ENCODE measurements at regions not wholly inside any gene's neighbourhood (a gene's known extent, or its start where the extent isn't known, plus 50 kb on each side); places are given as distances from the start of the nearest gene placed in this dataset.

GRCh38 chr10:130485236-130485957 lies 349.2 kb downstream of the GLRX3 start:
- no peak for DNase-seq (ENCODE audit: low spot score)
- FAIRE-seq: no peak

DNA sequence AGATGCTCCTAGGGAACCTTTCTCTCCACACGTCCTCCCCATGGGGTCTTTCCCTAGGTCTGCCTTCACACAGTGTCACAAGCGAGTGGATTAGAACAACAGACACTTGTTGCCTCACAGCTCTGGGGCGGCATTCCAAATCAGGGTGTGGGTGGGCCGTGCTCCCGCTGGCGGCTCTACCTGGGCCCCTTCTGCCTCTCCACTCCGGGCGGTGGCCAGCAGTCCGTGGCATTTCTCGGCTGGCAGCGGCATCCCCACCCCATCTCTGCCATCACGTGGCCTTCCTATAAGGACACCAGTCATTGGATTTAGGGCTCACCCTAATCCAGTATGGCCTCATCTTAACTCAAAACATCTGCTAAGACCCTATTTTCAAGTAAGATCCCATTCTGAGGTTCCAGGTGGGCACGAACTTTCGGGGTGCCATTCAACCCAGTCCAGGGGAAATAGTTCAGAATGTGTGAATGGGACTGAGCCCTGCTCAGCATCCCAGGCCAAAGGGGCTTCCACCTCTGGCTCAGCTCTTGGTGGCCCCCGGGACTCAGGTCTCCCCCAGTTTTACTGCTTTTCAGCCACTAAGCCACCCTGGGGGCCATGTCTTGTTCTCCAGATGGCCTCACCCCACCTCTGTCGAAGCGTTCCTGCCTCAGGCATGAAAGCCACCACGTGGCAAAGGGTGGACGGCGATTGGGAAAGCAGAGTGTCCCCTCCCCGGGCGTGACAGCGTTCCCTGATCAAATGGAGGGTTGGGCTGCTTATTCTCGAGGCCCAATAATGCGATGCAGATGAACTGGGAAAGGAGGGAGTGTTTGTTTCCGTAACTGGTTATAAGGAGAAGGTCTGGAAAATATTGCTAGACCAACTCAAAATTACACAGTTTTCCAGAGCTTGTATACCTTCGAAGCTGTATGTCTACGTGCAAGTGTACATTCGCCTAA lies 350.0 kb downstream of the GLRX3 start:
- no peak for DNase-seq (ENCODE audit: low spot score)
- FAIRE-seq: no peak

GRCh38 chr10:130486906-130487305 lies 350.7 kb downstream of the GLRX3 start:
- FAIRE-seq (no peak), DNase-seq (ENCODE audit: low spot score) (no peak)

DNA sequence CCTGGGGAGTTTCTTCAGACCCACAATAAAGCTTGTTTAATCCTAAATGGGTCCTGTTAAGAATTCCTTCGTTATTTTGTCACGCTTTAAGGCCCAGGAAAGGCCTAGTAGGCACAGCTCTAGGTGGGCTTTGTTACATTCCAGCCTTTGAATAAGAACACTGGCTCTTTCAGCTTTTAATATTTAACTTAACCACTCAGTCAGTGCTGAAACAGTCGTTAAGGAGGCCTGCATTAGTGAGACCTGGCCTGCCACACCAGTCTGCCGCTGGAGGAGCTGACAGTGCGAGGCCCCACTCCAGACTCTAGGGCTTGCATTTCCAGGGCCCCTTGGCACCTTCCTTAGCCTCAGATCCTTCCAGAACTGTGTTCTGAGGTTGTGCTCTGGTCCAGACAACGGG lies 351.4 kb downstream of the GLRX3 start:
- DNase-seq (ENCODE audit: low spot score) (no peak), FAIRE-seq (no peak)

DNA sequence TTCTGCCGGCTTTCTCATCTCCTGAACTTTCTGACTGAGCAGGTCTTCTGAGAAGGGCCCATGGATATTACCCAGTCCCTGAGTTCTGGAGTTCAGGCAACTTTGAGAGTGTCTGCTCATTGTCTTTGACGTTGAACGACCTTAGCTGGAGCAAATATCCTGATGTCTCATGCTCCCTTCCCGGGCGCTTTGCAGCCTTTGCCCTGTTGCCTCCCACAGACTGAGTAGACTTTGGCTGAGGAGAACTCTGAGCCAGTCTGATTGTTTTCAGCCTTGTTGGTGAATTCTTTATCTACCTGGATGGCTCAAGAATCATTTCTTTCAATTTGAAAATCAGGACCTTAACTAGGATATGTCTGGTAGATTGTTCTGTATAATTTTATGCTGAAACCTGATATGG lies 353.7 kb downstream of the GLRX3 start:
- FAIRE-seq: no peak

GRCh38 chr10:130491011-130491692 lies 355.0 kb downstream of the GLRX3 start:
- DNase-seq (ENCODE audit: low spot score): no peak
- no peak for FAIRE-seq

More for the DNA sequence above, 353.7 kb downstream of the GLRX3 start:
- no peak for DNase-seq (ENCODE audit: low spot score)

- DNase-seq (ENCODE audit: low spot score) (no peak), FAIRE-seq (no peak)
These were observed 355.5 kb downstream of the GLRX3 start for GRCh38 chr10:130491693-130492050.

GRCh38 chr10:130492266-130492934 lies 356.2 kb downstream of the GLRX3 start:
- FAIRE-seq (no peak), DNase-seq (ENCODE audit: low spot score) (no peak)

DNA sequence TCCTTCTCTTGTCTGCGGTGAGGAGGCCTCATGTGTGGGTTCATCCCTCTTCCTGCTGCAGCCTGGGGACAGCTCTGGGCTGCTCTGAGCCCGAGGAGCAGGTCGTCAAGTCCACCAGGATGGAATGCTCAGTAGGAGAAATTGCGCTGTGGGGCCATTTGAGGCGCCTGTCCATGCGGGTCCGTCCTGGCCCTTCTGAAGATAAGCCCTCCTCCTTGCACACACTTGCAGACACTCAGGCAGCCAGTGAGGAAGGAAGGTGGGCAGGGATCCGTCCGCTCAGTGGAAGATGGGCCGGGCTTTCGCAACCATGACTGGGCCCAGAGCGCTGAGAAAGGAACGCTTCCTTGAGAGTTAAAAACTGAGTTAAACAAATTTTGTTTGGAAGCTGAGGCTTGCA lies 356.8 kb downstream of the GLRX3 start:
- FAIRE-seq (no peak), DNase-seq (ENCODE audit: low spot score) (no peak)

DNA sequence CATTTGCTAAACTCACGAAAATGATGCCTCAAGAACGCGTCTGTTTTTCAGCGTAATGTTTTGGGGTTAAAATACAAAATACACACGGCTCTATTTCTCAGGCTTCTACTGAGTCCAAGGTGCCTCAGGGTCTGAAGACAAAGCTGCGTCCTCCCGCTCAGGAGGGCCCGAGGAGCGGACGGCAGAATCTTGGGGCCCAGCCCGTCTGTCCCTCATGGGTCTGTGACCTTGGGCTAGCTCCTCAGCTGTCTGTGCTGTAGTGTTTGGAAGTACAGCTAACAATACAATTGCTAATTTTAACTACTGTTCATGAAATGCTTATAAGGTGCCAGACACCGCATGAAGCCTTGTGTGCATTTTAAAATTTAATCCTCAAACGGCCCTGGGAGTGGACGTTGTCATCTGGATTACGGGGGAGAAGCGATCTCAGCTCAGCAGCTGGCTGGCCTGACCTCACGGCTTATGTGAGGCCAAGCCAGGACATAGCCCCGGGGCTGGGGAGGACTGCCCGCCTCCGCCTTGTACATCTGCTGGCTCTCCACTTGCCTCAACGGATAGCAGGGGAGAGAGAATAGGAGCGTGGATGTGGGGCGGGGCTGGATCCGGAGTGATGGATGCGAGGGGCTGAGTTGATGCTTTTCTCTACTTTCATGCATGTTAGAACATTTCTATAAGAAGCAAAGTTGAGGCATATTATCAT lies 357.4 kb downstream of the GLRX3 start:
- FAIRE-seq: no peak
- DNase-seq (ENCODE audit: low spot score): no peak

DNA sequence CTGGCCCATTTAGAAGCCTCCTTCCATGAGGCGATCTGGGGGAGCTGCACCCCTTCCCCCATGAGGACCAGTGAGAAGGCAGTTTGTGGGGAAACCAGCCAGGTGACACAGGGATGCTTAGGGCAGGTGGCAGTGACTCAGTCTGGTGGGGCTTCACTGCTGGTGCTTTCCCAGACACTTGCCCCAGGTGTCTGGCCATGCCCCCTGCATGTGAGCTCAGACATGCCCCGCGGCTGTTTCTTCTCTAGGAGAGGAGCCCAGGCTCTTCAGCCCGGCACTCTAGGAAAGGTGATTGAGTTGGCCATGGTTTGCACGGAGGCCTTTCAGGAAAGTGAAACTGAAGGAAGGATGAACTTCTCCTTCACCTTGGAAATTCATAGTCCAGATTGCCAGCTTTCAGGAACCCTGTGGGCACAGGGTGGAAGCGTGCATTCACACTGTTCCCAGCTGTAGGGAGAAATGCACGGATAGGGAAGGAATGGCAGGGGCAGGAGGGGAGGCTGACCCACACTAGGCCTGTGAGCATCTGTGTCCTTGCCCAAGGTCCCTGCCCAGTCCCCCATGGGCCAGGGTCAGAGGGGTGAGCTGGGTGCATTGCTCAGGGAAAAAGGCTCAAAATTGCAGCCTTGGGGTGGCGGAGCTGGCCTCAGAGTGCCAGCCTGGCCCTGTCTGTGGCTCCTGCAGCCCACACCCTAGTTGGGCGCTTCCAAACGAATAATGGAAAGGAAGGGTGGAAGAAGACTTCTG lies 359.1 kb downstream of the GLRX3 start:
- FAIRE-seq (no peak), DNase-seq (ENCODE audit: low spot score) (no peak)

DNA sequence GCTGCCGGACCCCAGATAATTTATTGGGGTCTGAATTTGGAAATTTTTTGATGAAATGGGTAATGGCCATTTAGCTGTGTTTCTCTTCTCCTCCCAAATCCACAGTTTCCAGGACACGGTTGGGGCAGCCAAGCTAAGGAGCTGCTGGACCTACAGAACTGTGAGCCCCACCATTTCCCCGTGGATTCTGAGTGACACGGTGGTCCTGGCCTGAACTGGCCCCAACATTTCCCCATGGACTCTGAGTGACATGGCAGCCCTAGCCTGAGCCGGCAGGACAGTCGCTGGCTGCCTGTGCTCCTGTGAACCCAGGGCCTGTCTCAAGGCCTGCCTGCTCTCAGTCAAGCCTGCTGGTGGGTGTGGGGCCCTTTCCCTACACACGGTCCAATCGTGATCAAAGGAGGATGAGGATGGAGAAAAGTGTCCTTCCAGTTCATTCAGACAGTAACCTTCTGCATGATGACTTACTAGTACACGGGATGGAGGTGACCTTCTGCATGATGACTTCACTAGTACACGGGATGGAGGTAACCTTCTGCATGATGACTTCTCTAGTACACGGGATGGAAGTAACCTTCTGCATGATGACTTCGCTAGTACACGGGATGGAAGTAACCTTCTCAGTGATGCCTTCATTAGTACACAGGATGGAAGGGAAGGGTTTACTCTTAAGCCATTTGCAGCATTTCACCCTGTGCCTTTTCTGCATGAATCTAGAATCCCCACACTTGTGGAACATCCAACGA lies 359.9 kb downstream of the GLRX3 start:
- FAIRE-seq (no peak), DNase-seq (ENCODE audit: low spot score) (no peak)

DNA sequence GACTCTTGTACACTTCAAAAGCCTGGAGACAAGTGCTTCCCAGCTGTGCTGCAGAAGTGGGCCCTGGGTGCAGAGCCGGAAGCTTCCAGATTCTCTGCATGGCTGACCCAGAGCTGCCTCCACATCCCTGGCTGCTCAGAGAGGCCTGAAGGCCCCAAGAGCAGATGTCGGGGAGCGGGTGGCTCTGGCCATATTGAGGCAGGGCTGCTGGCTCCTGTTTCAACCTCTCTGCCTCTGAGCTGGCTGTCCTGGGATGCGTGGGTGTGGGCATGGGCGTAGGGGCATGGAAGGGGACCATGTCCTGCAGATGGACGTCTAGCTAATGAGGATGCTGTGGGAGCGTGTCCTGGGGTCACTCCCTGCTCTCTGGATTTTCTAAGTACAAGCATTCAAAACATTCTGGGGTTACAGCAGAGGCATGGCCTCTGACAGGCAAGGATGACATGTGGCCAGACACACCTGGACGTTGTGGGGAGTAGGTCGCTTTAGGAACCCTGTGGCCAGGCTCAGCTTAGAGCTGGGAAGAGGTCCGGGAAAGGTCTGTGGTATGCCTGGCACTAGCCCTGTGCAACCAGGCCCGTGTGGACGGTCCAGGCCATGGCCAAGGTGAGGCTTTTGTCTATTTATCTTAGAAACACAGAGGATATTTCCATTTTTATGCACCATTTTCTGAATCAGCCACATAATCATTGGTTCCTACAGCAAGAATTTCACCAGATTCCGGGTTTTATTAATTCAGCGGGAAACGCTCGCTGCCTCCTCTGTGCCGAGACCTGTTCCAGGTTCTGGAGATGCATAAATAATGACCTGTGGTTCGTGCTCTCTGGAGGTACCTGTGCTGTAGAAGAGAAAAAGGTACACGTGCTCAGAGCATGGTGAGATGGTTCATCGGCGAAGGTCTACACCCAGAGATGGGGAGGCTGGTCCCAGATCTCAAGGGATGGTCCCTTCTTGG lies 361.1 kb downstream of the GLRX3 start:
- DNase-seq (ENCODE audit: low spot score) (no peak), FAIRE-seq (no peak)

- DNase-seq (ENCODE audit: low spot score): no peak
- FAIRE-seq: no peak
These were observed 361.9 kb downstream of the GLRX3 start for GRCh38 chr10:130498042-130498441.

- no peak for FAIRE-seq
These were observed 362.7 kb downstream of the GLRX3 start for GRCh38 chr10:130498934-130499333.

DNA sequence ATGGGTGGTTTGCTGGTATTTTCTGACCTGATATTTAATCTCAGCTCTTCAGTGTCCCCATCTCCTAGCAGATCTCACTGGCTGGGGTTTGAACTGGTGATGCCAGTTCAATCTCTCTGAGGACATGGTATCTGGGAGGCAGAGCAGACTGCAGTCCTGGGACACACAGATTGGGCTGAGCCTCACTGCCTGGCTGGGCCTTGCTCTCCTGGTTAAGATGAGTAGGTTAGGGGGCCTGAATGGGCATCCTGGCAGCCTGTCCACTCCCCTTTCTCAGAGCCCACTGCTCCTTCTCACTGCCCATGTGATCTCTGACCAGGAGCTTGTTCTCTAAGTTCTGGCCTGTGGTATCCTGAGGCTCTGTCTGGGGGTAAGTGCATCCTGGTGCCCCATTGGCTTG lies 363.4 kb downstream of the GLRX3 start:
- FAIRE-seq (no peak), DNase-seq (ENCODE audit: low spot score) (no peak)

More at GRCh38 chr10:130498934-130499333, 362.7 kb downstream of the GLRX3 start:
- DNase-seq (ENCODE audit: low spot score): no peak

DNA sequence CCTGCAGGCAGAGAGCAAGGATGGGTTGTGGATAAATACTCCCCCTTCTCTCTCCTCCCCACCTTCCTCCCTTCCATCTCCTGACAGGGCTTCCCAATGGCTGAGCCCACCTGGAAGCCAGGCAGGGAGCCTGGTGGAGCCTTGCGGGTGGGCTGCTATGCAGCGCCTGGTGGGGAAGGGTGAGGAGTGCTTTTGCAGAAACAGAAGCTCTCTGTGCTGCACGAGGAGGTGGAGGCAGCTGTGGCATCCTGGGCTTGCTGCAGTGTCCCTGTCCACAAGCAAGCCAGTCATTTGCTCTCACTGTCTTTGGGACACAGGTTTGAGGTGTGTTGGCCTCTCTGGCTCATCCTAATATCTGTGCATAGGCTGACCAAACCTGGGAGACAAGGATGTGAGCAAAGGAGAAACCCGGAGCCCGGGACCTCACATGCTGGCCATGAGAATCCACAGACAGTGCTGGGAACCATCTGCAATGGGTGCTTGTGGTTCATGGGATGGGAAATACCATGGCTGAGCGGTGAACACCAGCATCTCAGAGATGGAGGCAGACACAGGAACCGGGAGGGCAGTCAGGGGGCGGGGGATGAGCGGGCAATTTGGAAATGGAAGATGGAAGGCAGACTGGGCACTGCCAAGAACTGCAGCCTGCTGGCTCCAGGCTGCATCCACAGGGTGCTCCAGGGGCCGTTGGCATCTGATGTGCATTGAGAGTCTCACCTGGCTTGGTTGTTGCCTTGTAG lies 364.2 kb downstream of the GLRX3 start:
- no peak for DNase-seq (ENCODE audit: low spot score)
- FAIRE-seq: no peak

DNA sequence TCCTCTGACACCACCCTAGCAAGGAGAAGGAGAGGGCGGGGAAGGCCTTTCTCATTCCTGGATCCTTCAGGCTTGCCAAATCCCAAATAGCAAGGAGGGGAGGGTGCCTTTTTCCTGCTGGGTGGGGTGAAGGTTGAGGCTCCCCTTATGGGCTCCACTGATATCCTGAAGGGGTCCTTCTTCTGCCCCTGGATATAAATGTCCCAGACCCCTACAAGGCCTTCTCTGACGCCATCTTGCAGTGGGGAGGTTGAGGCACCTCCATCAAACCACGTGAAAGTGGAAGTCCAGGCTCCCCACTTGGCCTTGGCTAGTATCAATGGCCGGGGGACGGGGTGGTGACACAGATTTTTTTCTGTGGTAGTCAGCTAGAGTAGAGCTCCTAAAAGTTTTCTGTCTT lies 371.3 kb downstream of the GLRX3 start:
- DNase-seq (ENCODE audit: low spot score) (no peak), FAIRE-seq (no peak)
